OCI-LY3 (cell line): ENCODE measurements at regions not wholly inside any gene's neighbourhood (a gene's known extent, or its start where the extent isn't known, plus 50 kb on each side); places are given as distances from the start of the nearest gene placed in this dataset.
A peak's percentile ranks its signal among the peaks of the same experiment; 100 is the strongest.

Experiments used
- CTCF ChIP-seq: fragments of 200-600, 300-600 bp; sonication (generic); IDR thresholded peaks from 2 replicates; pipeline ENCODE4 v1.5.1; 2014; ENCODE audit warnings: antibody characterized with exemption, low read length, low read depth
- EZH2phosphoT487 ChIP-seq: fragments of 200-600 bp; shearing (Covaris generic); IDR thresholded peaks from 2 replicates; pipeline ENCODE4 v1.6.1; 2018; ENCODE audit warnings: antibody characterized with exemption, mixed run types, low read depth

GRCh38 chr2:215728504-215729065, 284.8 kb downstream of the MREG start:
- TF ChIP-seq CTCF (0 out of 2 replicates have a peak, but pooled peaks have one; percentile 12), EZH2phosphoT487 (no peak)
